OCI-LY3 (cell line): ENCODE measurements at regions not wholly inside any gene's neighbourhood (a gene's known extent, or its start where the extent isn't known, plus 50 kb on each side); places are given as distances from the start of the nearest gene placed in this dataset.

Source experiments
- H2AFZ ChIP-seq: fragments of 200-600, 300-600 bp; shearing (Covaris generic); 2 replicates; pipeline ENCODE4 v1.6.0; 2014; ENCODE audit warnings: antibody characterized with exemption, low read depth, low read length
- H3K27ac ChIP-seq: fragments of 200-600, 300-600 bp; sonication (generic); 2 replicates; pipeline ENCODE4 v1.5.1; 2014; ENCODE audit warnings: mild to moderate bottlenecking, low read length, moderate library complexity, mixed read lengths
- H3K27me3 ChIP-seq: fragments of 200-600, 300-600 bp; sonication (generic); 2 replicates; pipeline ENCODE4 v1.6.1; 2014; ENCODE audit warnings: low read depth, low read length, mixed read lengths
- H3K36me3 ChIP-seq: fragments of 200-600, 300-600 bp; sonication (generic); replicated peaks from 2 replicates; pipeline ENCODE3; 2014; ENCODE audit warnings: low read depth, low read length, mixed read lengths
- H3K4me1 ChIP-seq: fragments of 300-600, 200-600 bp; sonication (generic); 2 replicates; pipeline ENCODE4 v1.6.1; 2014; ENCODE audit warnings: low read length, mixed read lengths
- H3K4me2 ChIP-seq: fragments of 200-600, 300-600 bp; sonication (generic); 2 replicates; pipeline ENCODE4 v1.6.1; 2014; ENCODE audit warnings: low read length, mixed read lengths
- H3K4me3 ChIP-seq: fragments of 300-600, 200-600 bp; sonication (generic); 2 replicates; pipeline ENCODE4 v1.5.1; 2014; ENCODE audit warnings: antibody characterized with exemption, mild to moderate bottlenecking, low read length, moderate library complexity
- H3K79me2 ChIP-seq: fragments of 300-600, 200-600 bp; shearing (Covaris generic); 2 replicates; pipeline ENCODE4 v1.6.1; 2014; ENCODE audit warnings: mild to moderate bottlenecking, low read length, mixed read lengths
- H3K9ac ChIP-seq: fragments of 300-600, 200-600 bp; shearing (Covaris generic); 2 replicates; pipeline ENCODE4 v1.6.0; 2014; ENCODE audit warnings: mild to moderate bottlenecking, low read length, moderate library complexity
- H3K9me3 ChIP-seq: fragments of 200-600, 300-600 bp; shearing (Covaris generic); 2 replicates; pipeline ENCODE4 v1.6.1; 2014; ENCODE audit warnings: low read length, mixed read lengths; ENCODE audit not compliant: insufficient read depth
- H4K20me1 ChIP-seq: fragments of 200-600, 300-600 bp; sonication (generic); 2 replicates; pipeline ENCODE4 v1.6.1; 2016; ENCODE audit warnings: low read length, mixed read lengths; ENCODE audit not compliant: insufficient read depth
- EZH2phosphoT487 ChIP-seq: fragments of 200-600 bp; shearing (Covaris generic); IDR thresholded peaks from 2 replicates; pipeline ENCODE4 v1.6.1; 2018; ENCODE audit warnings: antibody characterized with exemption, mixed run types, low read depth
- TF ChIP-seq, protein P1 (sequence below): fragments of 200-600, 300-600 bp; sonication (generic); IDR thresholded peaks from 2 replicates; pipeline ENCODE4 v1.5.1; 2014; ENCODE audit warnings: antibody characterized with exemption, low read length, low read depth

DNA sequence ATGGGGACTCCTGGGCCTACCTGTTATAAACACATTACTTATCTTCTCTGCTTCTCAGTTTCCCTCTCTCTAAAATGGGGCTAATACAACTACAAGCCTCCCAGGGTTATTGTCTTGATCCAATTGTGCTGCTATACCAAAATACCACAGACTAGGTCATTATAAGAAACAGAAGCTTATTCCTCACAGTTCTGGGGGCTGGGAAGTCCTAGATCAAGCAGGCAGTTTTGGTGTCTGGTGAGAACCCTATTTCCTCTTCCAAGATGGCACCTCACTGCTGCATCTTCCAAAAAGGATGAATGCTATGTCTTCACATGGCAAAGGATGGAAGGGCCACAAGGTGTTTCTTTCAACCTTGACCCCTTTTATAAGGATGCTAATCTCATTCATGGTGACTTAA lies 732.9 kb upstream of the TBX3 start:
- no peak overlapping the region for H3K27ac ChIP-seq
- no peak for TF ChIP-seq EZH2phosphoT487
- TF ChIP-seq, protein P1, sequence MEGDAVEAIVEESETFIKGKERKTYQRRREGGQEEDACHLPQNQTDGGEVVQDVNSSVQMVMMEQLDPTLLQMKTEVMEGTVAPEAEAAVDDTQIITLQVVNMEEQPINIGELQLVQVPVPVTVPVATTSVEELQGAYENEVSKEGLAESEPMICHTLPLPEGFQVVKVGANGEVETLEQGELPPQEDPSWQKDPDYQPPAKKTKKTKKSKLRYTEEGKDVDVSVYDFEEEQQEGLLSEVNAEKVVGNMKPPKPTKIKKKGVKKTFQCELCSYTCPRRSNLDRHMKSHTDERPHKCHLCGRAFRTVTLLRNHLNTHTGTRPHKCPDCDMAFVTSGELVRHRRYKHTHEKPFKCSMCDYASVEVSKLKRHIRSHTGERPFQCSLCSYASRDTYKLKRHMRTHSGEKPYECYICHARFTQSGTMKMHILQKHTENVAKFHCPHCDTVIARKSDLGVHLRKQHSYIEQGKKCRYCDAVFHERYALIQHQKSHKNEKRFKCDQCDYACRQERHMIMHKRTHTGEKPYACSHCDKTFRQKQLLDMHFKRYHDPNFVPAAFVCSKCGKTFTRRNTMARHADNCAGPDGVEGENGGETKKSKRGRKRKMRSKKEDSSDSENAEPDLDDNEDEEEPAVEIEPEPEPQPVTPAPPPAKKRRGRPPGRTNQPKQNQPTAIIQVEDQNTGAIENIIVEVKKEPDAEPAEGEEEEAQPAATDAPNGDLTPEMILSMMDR, result no peak
- no peaks in the 10 kb centered on the region for H3K36me3 ChIP-seq
- H3K9ac ChIP-seq, result no peak overlapping the region
- no peaks in the 10 kb centered on the region for H3K9me3 ChIP-seq
- peaks cover 16% of the 10 kb centered on the region for H3K27me3 ChIP-seq
- H4K20me1 ChIP-seq, result no peaks in the 10 kb centered on the region
- H3K4me3 ChIP-seq, result no peak overlapping the region
- H3K4me2 ChIP-seq, result no peak overlapping the region
- H2AFZ ChIP-seq, result no peak overlapping the region
- H3K4me1 ChIP-seq, result no peaks in the 10 kb centered on the region
- no peaks in the 10 kb centered on the region for H3K79me2 ChIP-seq

- Histone ChIP-seq H3K36me3 (no peaks in the 10 kb centered on the region), H2AFZ (no peak overlapping the region), H3K4me2 (no peak overlapping the region), H3K27me3 (peaks cover 22% of the 10 kb centered on the region; the same call in 1 of the 2 replicates), H3K4me1 (no peaks in the 10 kb centered on the region), H3K27ac (no peak overlapping the region), H3K79me2 (no peaks in the 10 kb centered on the region), H3K9ac (no peak overlapping the region), H3K4me3 (no peak overlapping the region), H3K9me3 (no peaks in the 10 kb centered on the region), H4K20me1 (no peaks in the 10 kb centered on the region)
- TF ChIP-seq EZH2phosphoT487, result no peak
- TF ChIP-seq, protein P1, result no peak
Observed at GRCh38 chr12:115413626-115414025, 729.7 kb upstream of the TBX3 start.

- Histone ChIP-seq H3K27ac (no peak overlapping the region), H4K20me1 (no peaks in the 10 kb centered on the region), H2AFZ (no peak overlapping the region), H3K36me3 (no peaks in the 10 kb centered on the region), H3K9ac (no peak overlapping the region), H3K27me3 (peaks cover 18% of the 10 kb centered on the region; the same call in 1 of the 2 replicates), H3K9me3 (no peaks in the 10 kb centered on the region), H3K79me2 (no peaks in the 10 kb centered on the region), H3K4me2 (no peak overlapping the region), H3K4me3 (no peak overlapping the region), H3K4me1 (peaks cover under 1% of the 10 kb centered on the region; the same call in 1 of the 2 replicates)
- no peak for TF ChIP-seq EZH2phosphoT487
- TF ChIP-seq, protein P1, result no peak
Observed at GRCh38 chr12:115412831-115413230, 728.9 kb upstream of the TBX3 start.

DNA sequence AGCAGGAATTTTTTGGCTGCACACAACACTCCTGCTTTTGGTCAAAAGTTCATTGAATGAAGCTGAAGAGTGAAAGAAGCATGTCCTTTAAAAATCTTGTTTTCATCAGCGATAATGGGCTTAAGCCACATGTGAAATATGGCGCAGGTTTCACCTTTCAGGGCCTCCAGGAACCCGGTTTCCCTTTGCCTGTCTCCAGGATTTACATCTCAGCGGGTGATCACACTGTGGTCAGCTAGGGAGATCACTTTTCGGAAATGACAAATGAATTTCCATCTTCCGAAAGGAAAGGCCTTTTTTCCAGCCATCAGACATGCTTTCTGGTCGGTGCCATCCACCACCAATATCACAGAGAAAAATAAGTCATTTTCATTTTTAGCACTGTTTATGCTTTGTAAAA lies 727.1 kb upstream of the TBX3 start:
- H3K27ac ChIP-seq, result no peak overlapping the region
- H3K9ac ChIP-seq, result no peak overlapping the region
- H3K4me1 ChIP-seq, result peaks cover 5% of the 10 kb centered on the region; the same call in 1 of the 2 replicates
- H3K79me2 ChIP-seq, result no peaks in the 10 kb centered on the region
- H3K9me3 ChIP-seq, result no peaks in the 10 kb centered on the region
- no peaks in the 10 kb centered on the region for H3K36me3 ChIP-seq
- no peak for TF ChIP-seq EZH2phosphoT487
- TF ChIP-seq, protein P1, result no peak
- no peaks in the 10 kb centered on the region for H4K20me1 ChIP-seq
- no peak overlapping the region for H3K4me3 ChIP-seq
- H3K27me3 ChIP-seq, result peaks cover 18% of the 10 kb centered on the region; the same call in 1 of the 2 replicates
- no peak overlapping the region for H3K4me2 ChIP-seq
- H2AFZ ChIP-seq, result no peak overlapping the region
